ENCODE measurements at regions not wholly inside any gene's neighbourhood (a gene's known extent, or its start where the extent isn't known, plus 50 kb on each side); places are given as distances from the start of the nearest gene placed in this dataset.

- no peak overlapping the region for H3K4me3 ChIP-seq (ENCODE audit: low read depth in 1 of 3, low read length in 3 of 3)
- no peaks in the 10 kb centered on the region for H3K27me3 ChIP-seq (ENCODE audit: control insufficient read depth in 4 of 4, insufficient read depth in 4 of 4, low read length in 3 of 4)
- 96% methylated on average over 2 of the region's 2 CpGs for whole genome bisulfite sequencing
- TF ChIP-seq CTCF (IDR thresholded peaks at IDR 0.05; ENCODE audit: low read depth, low read length, missing input control) (no peak), TAF1 (conservative IDR thresholded peaks at IDR 0.05) (no peak), JUND (IDR thresholded peaks at IDR 0.05) (no peak), REST (IDR thresholded peaks at IDR 0.05) (no peak), NR2F2 (IDR thresholded peaks at IDR 0.05) (no peak), ATF3 (IDR thresholded peaks at IDR 0.05) (no peak), GABPA (IDR thresholded peaks at IDR 0.05 in 1 of 2, conservative IDR thresholded peaks at IDR 0.05 in 1 of 2) (no peak), YY1 (IDR thresholded peaks at IDR 0.05) (no peak), FOXA1 (IDR thresholded peaks at IDR 0.05) (no peak), RAD21 (IDR thresholded peaks at IDR 0.05) (no peak), ZBTB33 (IDR thresholded peaks at IDR 0.05) (no peak), EGR1 (IDR thresholded peaks at IDR 0.05; ENCODE audit: low read depth in 2 of 2) (no peak), SP1 (IDR thresholded peaks at IDR 0.05) (no peak)
- TF ChIP-seq, protein P1, sequence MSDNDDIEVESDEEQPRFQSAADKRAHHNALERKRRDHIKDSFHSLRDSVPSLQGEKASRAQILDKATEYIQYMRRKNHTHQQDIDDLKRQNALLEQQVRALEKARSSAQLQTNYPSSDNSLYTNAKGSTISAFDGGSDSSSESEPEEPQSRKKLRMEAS (IDR thresholded peaks at IDR 0.05): no peak
- H3K4me1 ChIP-seq (ENCODE audit: control insufficient read depth in 4 of 4, insufficient read depth in 4 of 4, low read length in 3 of 4): peaks cover 0 to 2% (median 0%) of the 10 kb centered on the region in 4 donors
- H3K36me3 ChIP-seq (ENCODE audit: control insufficient read depth in 4 of 4, insufficient read depth in 3 of 4, low read depth in 1 of 4, low read length in 3 of 4): no peaks in the 10 kb centered on the region
- DNase-seq (ENCODE audit: low spot score): no peak
- H3K9me3 ChIP-seq (ENCODE audit: control insufficient read depth in 4 of 4, low read length in 3 of 4): no peaks in the 10 kb centered on the region
- no peak overlapping the region for H3K27ac ChIP-seq (ENCODE audit: low read depth in 1 of 2, low read length in 2 of 2)
- H3K9ac ChIP-seq (ENCODE audit: low read depth in 1 of 2, low read length in 2 of 2): no peak overlapping the region
These were observed 115.4 kb downstream of the EFNB1 start for GRCh38 chrX:68944211-68944610.

GRCh38 chrX:68942840-68943239 lies 114.0 kb downstream of the EFNB1 start:
- no peak for DNase-seq (ENCODE audit: low spot score)
- H3K27ac ChIP-seq (ENCODE audit: low read depth in 1 of 2, low read length in 2 of 2): no peak overlapping the region
- H3K4me3 ChIP-seq (ENCODE audit: low read depth in 1 of 3, low read length in 3 of 3): no peak overlapping the region
- H3K9ac ChIP-seq (ENCODE audit: low read depth in 1 of 2, low read length in 2 of 2): no peak overlapping the region
- 85% methylated on average over 2 of the region's 2 CpGs for WGBS
- no peaks in the 10 kb centered on the region for H3K27me3 ChIP-seq (ENCODE audit: control insufficient read depth in 4 of 4, insufficient read depth in 4 of 4, low read length in 3 of 4)
- no peaks in the 10 kb centered on the region for H3K36me3 ChIP-seq (ENCODE audit: control insufficient read depth in 4 of 4, insufficient read depth in 3 of 4, low read depth in 1 of 4, low read length in 3 of 4)
- peaks cover 0 to 2% (median 0%) of the 10 kb centered on the region in 4 donors for H3K4me1 ChIP-seq (ENCODE audit: control insufficient read depth in 4 of 4, insufficient read depth in 4 of 4, low read length in 3 of 4)
- no peaks in the 10 kb centered on the region for H3K9me3 ChIP-seq (ENCODE audit: control insufficient read depth in 4 of 4, low read length in 3 of 4)
- TF ChIP-seq RXRA (IDR thresholded peaks at IDR 0.05): no peak
- TF ChIP-seq ATF3 (IDR thresholded peaks at IDR 0.05): no peak
- no peak for TF ChIP-seq JUND (IDR thresholded peaks at IDR 0.05)
- no peak for TF ChIP-seq FOXA2 (IDR thresholded peaks at IDR 0.05)
- no peak for TF ChIP-seq HNF4A (conservative IDR thresholded peaks at IDR 0.05)
- no peak for TF ChIP-seq NR2F2 (IDR thresholded peaks at IDR 0.05)
- TF ChIP-seq, protein P1 (IDR thresholded peaks at IDR 0.05): no peak
- no peak for TF ChIP-seq TAF1 (conservative IDR thresholded peaks at IDR 0.05)

All from liver (tissue), 8 donors.